ENCODE measurements at regions not wholly inside any gene's neighbourhood (a gene's known extent, or its start where the extent isn't known, plus 50 kb on each side); places are given as distances from the start of the nearest gene placed in this dataset.

GRCh38 chr7:96422388-96422787, 100.5 kb upstream of the SLC25A13 start:
- H3K4me1 ChIP-seq = no peaks in the 10 kb centered on the region
- TF ChIP-seq POLR2AphosphoS5 (IDR thresholded peaks at IDR 0.05) (no peak), POLR2A (IDR thresholded peaks at IDR 0.05) (no peak), CTCF (IDR thresholded peaks at IDR 0.05) (no peak), EP300 (IDR thresholded peaks at IDR 0.05) (no peak)
- H3K9me3 ChIP-seq = no peaks in the 10 kb centered on the region
- H3K36me3 ChIP-seq = no peaks in the 10 kb centered on the region
- H3K27me3 ChIP-seq = no peaks in the 10 kb centered on the region
- no peak overlapping the region for H3K27ac ChIP-seq
- DNase-seq (ENCODE audit: low spot score in 2 of 2) = no peak
- WGBS = 67% methylated on average over 2 of the region's 2 CpGs
- no peak overlapping the region for H3K4me3 ChIP-seq

- WGBS = 86% methylated on average over 1 of the region's 1 CpG
- no peaks in the 10 kb centered on the region for H3K9me3 ChIP-seq
- TF ChIP-seq EP300 (IDR thresholded peaks at IDR 0.05) (no peak), CTCF (IDR thresholded peaks at IDR 0.05) (no peak), POLR2AphosphoS5 (IDR thresholded peaks at IDR 0.05) (no peak), POLR2A (IDR thresholded peaks at IDR 0.05) (no peak)
- H3K4me3 ChIP-seq = no peak overlapping the region
- no peaks in the 10 kb centered on the region for H3K4me1 ChIP-seq
- no peak overlapping the region for H3K27ac ChIP-seq
- H3K36me3 ChIP-seq = no peaks in the 10 kb centered on the region
- H3K27me3 ChIP-seq = no peaks in the 10 kb centered on the region
- DNase-seq (ENCODE audit: low spot score in 2 of 2) = no peak
Measured at GRCh38 chr7:96418581-96418980, 96.7 kb upstream of the SLC25A13 start.

GRCh38 chr7:96417784-96418183, 95.9 kb upstream of the SLC25A13 start:
- Histone ChIP-seq H3K4me1 (no peaks in the 10 kb centered on the region), H3K27me3 (no peaks in the 10 kb centered on the region), H3K36me3 (no peaks in the 10 kb centered on the region), H3K27ac (no peak overlapping the region), H3K4me3 (no peak overlapping the region), H3K9me3 (no peaks in the 10 kb centered on the region)
- WGBS = 70% methylated on average over 1 of the region's 1 CpG
- TF ChIP-seq CTCF (IDR thresholded peaks at IDR 0.05) = no peak
- TF ChIP-seq POLR2AphosphoS5 (IDR thresholded peaks at IDR 0.05) = no peak
- TF ChIP-seq EP300 (IDR thresholded peaks at IDR 0.05) = no peak
- no peak for TF ChIP-seq POLR2A (IDR thresholded peaks at IDR 0.05)
- no peak for DNase-seq (ENCODE audit: low spot score in 2 of 2)

GRCh38 chr7:96416599-96416998, 94.7 kb upstream of the SLC25A13 start:
- 56% methylated on average over 1 of the region's 1 CpG for WGBS

GRCh38 chr7:96416116-96416515, 94.2 kb upstream of the SLC25A13 start:
- H3K9me3 ChIP-seq = no peaks in the 10 kb centered on the region
- H3K27ac ChIP-seq = no peak overlapping the region
- H3K4me1 ChIP-seq = no peaks in the 10 kb centered on the region
- no peaks in the 10 kb centered on the region for H3K36me3 ChIP-seq
- TF ChIP-seq POLR2AphosphoS5 (IDR thresholded peaks at IDR 0.05) (no peak), CTCF (IDR thresholded peaks at IDR 0.05) (no peak), EP300 (IDR thresholded peaks at IDR 0.05) (no peak), POLR2A (IDR thresholded peaks at IDR 0.05) (no peak)
- H3K4me3 ChIP-seq = no peak overlapping the region
- WGBS = 83% methylated on average over 3 of the region's 3 CpGs
- DNase-seq (ENCODE audit: low spot score in 2 of 2) = no peak
- no peaks in the 10 kb centered on the region for H3K27me3 ChIP-seq

More at GRCh38 chr7:96416599-96416998, 94.7 kb upstream of the SLC25A13 start:
- Histone ChIP-seq H3K4me3 (no peak overlapping the region), H3K27ac (no peak overlapping the region), H3K36me3 (no peaks in the 10 kb centered on the region), H3K27me3 (no peaks in the 10 kb centered on the region), H3K9me3 (no peaks in the 10 kb centered on the region), H3K4me1 (no peaks in the 10 kb centered on the region)
- TF ChIP-seq POLR2AphosphoS5 (IDR thresholded peaks at IDR 0.05) = no peak
- no peak for DNase-seq (ENCODE audit: low spot score in 2 of 2)

GRCh38 chr7:96415293-96415940, 93.5 kb upstream of the SLC25A13 start:
- no peak overlapping the region for H3K27ac ChIP-seq
- no peak for TF ChIP-seq POLR2AphosphoS5 (IDR thresholded peaks at IDR 0.05)
- no peak for TF ChIP-seq EP300 (IDR thresholded peaks at IDR 0.05)
- no peak for TF ChIP-seq CTCF (IDR thresholded peaks at IDR 0.05)
- no peak for TF ChIP-seq POLR2A (IDR thresholded peaks at IDR 0.05)
- no peaks in the 10 kb centered on the region for H3K27me3 ChIP-seq
- WGBS = 59% methylated on average over 3 of the region's 3 CpGs
- H3K9me3 ChIP-seq = no peaks in the 10 kb centered on the region
- H3K4me3 ChIP-seq = no peak overlapping the region
- no peak for DNase-seq (ENCODE audit: low spot score in 2 of 2)
- H3K36me3 ChIP-seq = no peaks in the 10 kb centered on the region
- no peaks in the 10 kb centered on the region for H3K4me1 ChIP-seq

Measured in suprapubic skin (tissue), 4 donors.